GM12878 (cell line): ENCODE measurements at regions not wholly inside any gene's neighbourhood (a gene's known extent, or its start where the extent isn't known, plus 50 kb on each side); places are given as distances from the start of the nearest gene placed in this dataset.

Experiments
- ATAC-seq: fragments of 200-7000 bp; cut with Tn5 transposase; 3 replicates; pipeline ENCODE4 v1.9.1; 2020; ENCODE audit warnings: mild to moderate bottlenecking, moderate library complexity
- BruUV-seq: library from RNA; stranded (reverse); fragments of 400-500 nt; replicated peaks from 2 replicates; lab custom pipeline; 2021; lab: Mats Ljungman, UMichigan
- CTCF ChIA-PET: fragments of 300-600 bp; sonication (Branson Sonifier 250); formaldehyde crosslinking; extraction: SDS; loops from one replicate; lab custom pipeline; 2021; ENCODE audit warnings: inconsistent platforms; lab: Yijun Ruan, JAX
- POLR2A ChIA-PET: fragments of 350-600 bp; formaldehyde crosslinking; extraction: SDS; loops from one replicate; lab custom pipeline; 2021; ENCODE audit warnings: inconsistent platforms; lab: Charles Lee
- RAD21 ChIA-PET: fragments of 300-600 bp; sonication (Branson Sonifier 250); formaldehyde crosslinking; loops from one replicate; lab custom pipeline; 2023; ENCODE audit warnings: antibody characterized with exemption; ENCODE audit not compliant: unreplicated experiment; lab: Charles Lee
- SMC1A ChIA-PET: fragments of 300-600 bp; sonication (Branson Sonifier 250); formaldehyde crosslinking; loops from one replicate; lab custom pipeline; 2023; ENCODE audit not compliant: unreplicated experiment, uncharacterized antibody; lab: Charles Lee
- DNase-seq: peaks from one replicate; pipeline ENCODE4 v3.0.0-alpha.2; 2011; ENCODE audit warnings: low read depth, low spot score
- FAIRE-seq: peaks from 3 replicates; lab custom pipeline; 2011; peaks lifted over from hg19 to GRCh38; lab: Jason Lieb, UNC
- H2AFZ ChIP-seq: 2 replicates; pipeline ENCODE4 v1.6.0; 2011; ENCODE audit warnings: low read depth, low read length, control low read depth; ENCODE audit not compliant: control insufficient read depth
- H3K27ac ChIP-seq: 2 replicates; pipeline ENCODE4 v1.5.1; 2011; ENCODE audit warnings: control low read depth; ENCODE audit not compliant: control insufficient read depth, insufficient read depth
- H3K27me3 ChIP-seq, 2 experiments: replicated peaks in 1 of 2; 2 replicates each; pipeline versions ENCODE4 v1.6.0 to v1.6.1; 2011; ENCODE audit warnings: low read length in 1 of 2; ENCODE audit not compliant: control insufficient read depth in 2 of 2, insufficient read depth in 2 of 2
- H3K36me3 ChIP-seq, 2 experiments: 2 replicates each; pipeline ENCODE4 v1.5.1; 2011; ENCODE audit warnings: low read length in 1 of 2; ENCODE audit not compliant: control insufficient read depth in 2 of 2, insufficient read depth in 2 of 2
- H3K4me1 ChIP-seq: 2 replicates; pipeline ENCODE4 v1.6.1; 2011; ENCODE audit warnings: mild to moderate bottlenecking, low read length, moderate library complexity, mixed read lengths; ENCODE audit not compliant: control insufficient read depth, insufficient read depth
- H3K4me2 ChIP-seq: 2 replicates; pipeline ENCODE4 v1.6.0; 2011; ENCODE audit warnings: control low read depth; ENCODE audit not compliant: control insufficient read depth, insufficient read depth
- H3K4me3 ChIP-seq: fragments of 200-600 bp; sonication (generic); 2 replicates; pipeline ENCODE4 v1.5.1; 2016
- H3K79me2 ChIP-seq: 2 replicates; pipeline ENCODE4 v1.6.0; 2011; ENCODE audit warnings: low read length; ENCODE audit not compliant: control insufficient read depth, insufficient read depth
- H3K9ac ChIP-seq: 2 replicates; pipeline ENCODE4 v1.8.0; 2011; ENCODE audit warnings: low read length, control low read depth, mixed read lengths; ENCODE audit not compliant: control insufficient read depth, insufficient read depth
- H3K9me3 ChIP-seq: replicated peaks from 3 replicates; pipeline ENCODE4 v1.5.1; 2011; ENCODE audit warnings: mild to moderate bottlenecking, low read length; ENCODE audit not compliant: control insufficient read depth, insufficient read depth
- H4K20me1 ChIP-seq: 2 replicates; pipeline ENCODE4 v1.6.0; 2011; ENCODE audit not compliant: control insufficient read depth, insufficient read depth
- BACH1 ChIP-seq: fragments of 450-650 bp; IDR thresholded peaks from 2 replicates; pipeline ENCODE4 v1.6.1; 2017; ENCODE audit warnings: mild to moderate bottlenecking, borderline replicate concordance
- BCL11A ChIP-seq: IDR thresholded peaks from 2 replicates; pipeline ENCODE4 v1.6.1; 2011; ENCODE audit warnings: low read depth, low read length
- CBFB ChIP-seq: IDR thresholded peaks from 2 replicates; pipeline ENCODE4 v1.6.1; 2016; ENCODE audit warnings: antibody characterized with exemption, low read depth
- CTCF ChIP-seq, 3 experiments: IDR thresholded peaks in 2 of 3; conservative IDR thresholded peaks in 1 of 3; 2 replicates each; pipeline ENCODE4 v1.5.1; 2011; ENCODE audit warnings: low read depth in 3 of 3, low read length in 3 of 3, mild to moderate bottlenecking in 3 of 3, control low read depth in 2 of 3, moderate library complexity in 2 of 3, inconsistent platforms in 1 of 3, mixed read lengths in 1 of 3; ENCODE audit not compliant: control insufficient read depth in 2 of 3, insufficient read depth in 1 of 3; ENCODE audit errors: extremely low read depth in 1 of 3
- HSF1 ChIP-seq: fragments of 150-350 bp; IDR thresholded peaks from 2 replicates; pipeline ENCODE4 v1.6.1; 2014; ENCODE audit warnings: mild to moderate bottlenecking, low read depth, low read length
- IRF5 ChIP-seq: fragments of 450-650 bp; IDR thresholded peaks from 2 replicates; pipeline ENCODE4 v1.6.1; 2017; ENCODE audit warnings: borderline replicate concordance
- RBBP5 ChIP-seq: fragments of 200-600 bp; sonication (generic); conservative IDR thresholded peaks from 2 replicates; pipeline ENCODE4 v1.6.1; 2016
- RELA ChIP-seq: fragments of 450-650 bp; IDR thresholded peaks from 2 replicates; pipeline ENCODE4 v1.8.0; 2014; ENCODE audit warnings: borderline replicate concordance; ENCODE audit not compliant: partially characterized antibody
- SMAD5 ChIP-seq: IDR thresholded peaks from 2 replicates; pipeline ENCODE4 v1.6.1; 2016; ENCODE audit warnings: antibody characterized with exemption, low read depth
- STAT3 ChIP-seq: IDR thresholded peaks from 2 replicates; pipeline ENCODE4 v1.6.1; 2011; ENCODE audit warnings: low read depth, low read length, improper control_type of control experiment
- WGBS: methylation state at CpG from one replicate; pipeline ENCODE4 v1.1.6; 2016; ENCODE audit warnings: low lambda C conversion rate; ENCODE audit not compliant: insufficient replicate concordance, insufficient coverage; ENCODE audit errors: missing lambda C conversion rate; 5-methylcytosine and 5-hydroxymethylcytosine counted together
- in situ Hi-C: fragments of 300-500 bp; cut with MboI; formaldehyde crosslinking; loops from 9 replicates; pipeline ENCODE4 v1.14.3; 2018; ENCODE audit warnings: mixed read lengths
- intact Hi-C: fragments of 100-400 bp; cut with micrococcal nuclease; formaldehyde crosslinking; loops from one replicate; pipeline ENCODE4 v1.14.2; 2022; ENCODE audit not compliant: unreplicated experiment

DNA sequence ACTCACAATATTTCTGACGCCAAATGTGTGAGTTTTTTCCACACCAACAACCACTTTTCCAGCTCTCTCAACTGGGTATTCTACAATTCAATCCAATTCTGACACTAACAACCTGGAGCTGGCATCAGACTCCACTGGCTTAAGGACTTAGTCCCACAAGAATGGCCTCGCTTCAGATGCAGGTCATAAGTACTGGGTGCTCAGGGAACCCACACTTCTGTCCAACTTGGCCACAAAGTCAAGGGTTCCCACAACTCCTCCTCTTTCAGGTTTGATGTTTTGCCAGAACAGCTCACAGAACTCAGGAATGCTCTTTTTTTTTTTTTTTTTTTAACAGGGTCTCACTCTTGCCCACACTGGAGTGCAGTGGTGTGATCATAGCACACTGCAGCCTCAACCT is 56.1 kb upstream of the TMC5 start (continued):
- TF ChIP-seq HSF1 (no peak), RBBP5 (no peak), BACH1 (no peak), RELA (no peak), CTCF (IDR thresholded peaks at IDR 0.05 in 2 of 3, conservative IDR thresholded peaks at IDR 0.05 in 1 of 3; ENCODE audit: control insufficient read depth in 2 of 3, extremely low read depth in 1 of 3, insufficient read depth in 1 of 3, low read depth in 3 of 3, low read length in 3 of 3) (no peak), IRF5 (no peak)

DNA sequence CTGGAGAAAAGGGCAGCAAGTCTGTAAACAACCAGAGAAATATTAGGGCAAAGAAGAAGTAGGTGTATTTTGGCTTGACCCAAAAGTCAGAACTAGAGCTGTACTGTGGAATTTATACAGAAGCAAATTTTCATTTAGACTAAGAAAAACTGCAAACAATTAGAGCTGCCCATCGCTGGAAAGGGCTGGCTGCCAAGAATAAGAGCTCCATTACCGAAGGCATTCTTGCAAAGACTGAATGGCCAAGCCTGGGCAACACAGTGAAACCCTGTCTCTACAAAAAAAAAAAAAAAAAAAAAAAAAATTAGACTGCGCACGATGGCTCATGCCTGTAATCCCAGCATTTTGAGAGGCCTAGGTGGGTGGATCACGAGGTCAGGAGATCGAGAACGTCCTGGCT is 53.9 kb upstream of the TMC5 start:
- H3K79me2 ChIP-seq = no peaks in the 10 kb centered on the region
- POLR2A ChIA-PET = interaction anchor here (0.7 kb wide), 1 partner anchor 9 kb away, joined by 3 read pairs; no protein-coding TSS in a partner anchor
- H3K36me3 ChIP-seq = no peaks in the 10 kb centered on the region
- H3K9ac ChIP-seq = no peak overlapping the region
- no TSS peak for BruUV-seq
- CTCF ChIA-PET = no interaction called here
- intact Hi-C loops = no loop called here
- FAIRE-seq = no peak
- no peak overlapping the region for H3K4me2 ChIP-seq
- H3K4me1 ChIP-seq = no peaks in the 10 kb centered on the region
- in situ Hi-C loops = no loop called here
- RAD21 ChIA-PET = no interaction called here
- H2AFZ ChIP-seq = no peak overlapping the region
- H3K27me3 ChIP-seq = no peaks in the 10 kb centered on the region
- DNase-seq = no peak
- H4K20me1 ChIP-seq = no peaks in the 10 kb centered on the region
- 35% methylated on average over 7 of the region's 7 CpGs for WGBS
- no peaks in the 10 kb centered on the region; the same call in 2 of the 3 replicates for H3K9me3 ChIP-seq
- SMC1A ChIA-PET = interaction anchor here (0.7 to 1.1 kb wide), 2 partner anchors 194 to 411 kb away, joined by 3 to 4 read pairs; no protein-coding TSS in a partner anchor
- H3K27ac ChIP-seq = no peak overlapping the region
- TF ChIP-seq BCL11A = no peak
- TF ChIP-seq CBFB = no peak
- TF ChIP-seq STAT3 = no peak
- no peak for TF ChIP-seq SMAD5
- ATAC-seq = no peak
- H3K4me3 ChIP-seq = no peak overlapping the region
